Transverse colon (tissue), 4 donors: ENCODE measurements at regions not wholly inside any gene's neighbourhood (a gene's known extent, or its start where the extent isn't known, plus 50 kb on each side); places are given as distances from the start of the nearest gene placed in this dataset.

ENCODE experiments used
- DNase-seq: peaks from one replicate; pipeline ENCODE4 v3.0.0-alpha.2; 2019
- H3K27ac ChIP-seq, 4 donors: fragments of 200-600 bp; sonication (generic); 2 replicates each; pipeline ENCODE4 v1.5.1; 2016 to 2018; ENCODE audit warnings: inconsistent platforms in 4 of 4
- H3K27me3 ChIP-seq: fragments of 200-600 bp; sonication (generic); 2 replicates; pipeline ENCODE4 v1.5.1; 2017; ENCODE audit warnings: inconsistent platforms
- H3K36me3 ChIP-seq, 4 donors: fragments of 200-600 bp; sonication (generic); 2 replicates each; pipeline ENCODE4 v1.5.1; 2017 to 2019; ENCODE audit warnings: inconsistent platforms in 4 of 4
- H3K4me1 ChIP-seq, 4 donors: fragments of 200-600 bp; sonication (generic); 2 replicates each; pipeline ENCODE4 v1.5.1; 2017 to 2020; ENCODE audit warnings: inconsistent platforms in 4 of 4
- H3K4me3 ChIP-seq, 4 donors: fragments of 200-600 bp; sonication (generic); 1 replicate in 1 of 4; 2 replicates in 3 of 4; pipeline versions ENCODE4 v1.5.1 to v1.6.1; 2017 to 2019; ENCODE audit warnings: inconsistent platforms in 4 of 4
- H3K9me3 ChIP-seq, 2 donors: fragments of 200-600 bp; sonication (generic); 2 replicates each; pipeline ENCODE4 v1.5.1; 2017 to 2019; ENCODE audit warnings: inconsistent platforms in 2 of 2
- CTCF ChIP-seq, 5 experiments: fragments of 200-600 bp in 3 of 5; fragments of 450-650 bp in 2 of 5; sonication (generic) in 3 of 5; IDR thresholded peaks; 1 replicate in 2 of 5; 2 replicates in 3 of 5; pipeline ENCODE4 v1.5.1; 2016 to 2017; ENCODE audit warnings: antibody characterized with exemption in 5 of 5, inconsistent platforms in 3 of 5, mild to moderate bottlenecking in 2 of 5, moderate library complexity in 1 of 5
- EP300 ChIP-seq: sonication (generic); formaldehyde crosslinking; IDR thresholded peaks from one replicate; pipeline ENCODE4 v1.6.1; 2017; ENCODE audit warnings: antibody characterized with exemption, low read depth
- POLR2A ChIP-seq: fragments of 450-650 bp; IDR thresholded peaks from one replicate; pipeline ENCODE4 v1.6.1; 2016; ENCODE audit warnings: antibody characterized with exemption, mild to moderate bottlenecking, moderate library complexity
- POLR2AphosphoS5 ChIP-seq, 3 donors: sonication (generic); formaldehyde crosslinking; IDR thresholded peaks; one replicate each; pipeline ENCODE4 v1.6.1; 2016; ENCODE audit warnings: antibody characterized with exemption in 3 of 3
- WGBS, 2 donors: methylation state at CpG; one replicate each; pipeline ENCODE4 v1.1.5; 2018; ENCODE audit warnings: low coverage in 1 of 2; 5-methylcytosine and 5-hydroxymethylcytosine counted together
- in situ Hi-C, 4 donors: fragments of 200-750 bp; cut with MboI; loops; one replicate each; pipeline versions ENCODE4 v1.15.0 to v1.15.1; 2017; ENCODE audit warnings: low sequenced_read_pairs in 3 of 4, low pct_ligation_motif_present in 1 of 4, low pct_unique_long_range_greater_than_20kb in 1 of 4
- intact Hi-C: fragments of 100-400 bp; cut with DNase I; formaldehyde crosslinking; loops from one replicate; pipeline ENCODE4 v1.15.1; 2023; ENCODE audit warnings: low total_unique reads

DNA sequence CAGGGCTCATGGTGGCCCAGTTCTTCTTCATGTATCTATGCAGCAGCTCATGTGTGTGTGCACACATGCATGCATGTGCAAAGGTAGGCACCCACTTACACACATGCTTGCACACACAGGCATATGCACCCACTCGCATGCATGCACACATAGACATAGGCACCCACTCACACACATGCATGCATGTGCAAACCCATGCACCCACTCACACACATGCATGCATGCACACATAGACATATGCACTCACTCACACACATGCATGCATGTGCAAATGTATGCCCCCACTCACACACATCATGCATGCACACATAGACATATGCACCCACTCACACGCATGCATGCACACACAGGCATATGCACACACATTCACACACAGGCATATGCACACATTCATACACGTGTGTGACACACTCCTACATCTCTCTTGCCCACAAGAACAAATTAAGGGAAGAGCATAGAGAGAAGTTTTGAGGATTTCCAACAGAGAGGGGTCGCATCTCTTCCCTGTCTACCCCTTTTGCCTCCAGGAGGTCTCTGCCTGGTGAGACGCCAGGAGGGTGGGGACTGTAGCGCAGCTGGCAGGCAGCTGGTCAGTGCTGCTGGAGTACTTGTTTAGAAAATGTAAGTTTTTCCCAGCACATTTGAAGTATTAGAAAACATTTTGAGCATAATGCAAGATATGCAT lies 63.9 kb upstream of the ARHGEF7 start:
- DNase-seq = no peak
- no peaks in the 10 kb centered on the region for H3K36me3 ChIP-seq
- H3K4me3 ChIP-seq = no peak overlapping the region
- no peak overlapping the region for H3K27ac ChIP-seq
- TF ChIP-seq POLR2AphosphoS5 (IDR thresholded peaks at IDR 0.05) = no peak
- TF ChIP-seq CTCF (IDR thresholded peaks at IDR 0.05) = no peak
- no peak for TF ChIP-seq POLR2A
- TF ChIP-seq EP300 = no peak
- intact Hi-C loops = no loop called here
- H3K27me3 ChIP-seq = no peaks in the 10 kb centered on the region
- H3K9me3 ChIP-seq = no peaks in the 10 kb centered on the region
- H3K4me1 ChIP-seq = peaks cover 0 to 3% (median 2%) of the 10 kb centered on the region in 4 donors
- WGBS, 2 donors = 65 to 90% methylated on average over 2 to 6 of the region's 6 CpGs
- in situ Hi-C loops = loop anchor here in 1 of 4 donors (25.0 kb wide), 1 partner anchor 464 kb away; no protein-coding TSS in a partner anchor

- H3K36me3 ChIP-seq = no peaks in the 10 kb centered on the region
- intact Hi-C loops = no loop called here
- in situ Hi-C loops = loop anchor here in 1 of 4 donors (25.0 kb wide), 1 partner anchor 463 kb away; no protein-coding TSS in a partner anchor
These were observed 64.6 kb upstream of the ARHGEF7 start for GRCh38 chr13:111050539-111050879.

GRCh38 chr13:111049791-111050538 lies 65.1 kb upstream of the ARHGEF7 start:
- no peaks in the 10 kb centered on the region for H3K27me3 ChIP-seq
- H3K27ac ChIP-seq = no peak overlapping the region
- 46 to 65% methylated on average over 5 to 19 of the region's 19 CpGs for WGBS, 2 donors
- peaks cover 0 to 3% (median 2%) of the 10 kb centered on the region in 4 donors for H3K4me1 ChIP-seq
- H3K4me3 ChIP-seq = no peak overlapping the region
- intact Hi-C loops (loop anchor here (10.0 kb wide), 1 partner anchor 135 kb away; the partner anchor contains the start of gene ANKRD10), in situ Hi-C loops (loop anchor here in 2 of 4 donors (10.0 to 25.0 kb wide), 2 partner anchors 105 to 463 kb away; no protein-coding TSS in a partner anchor)
- DNase-seq = no peak
- no peaks in the 10 kb centered on the region for H3K9me3 ChIP-seq
- TF ChIP-seq POLR2AphosphoS5 (IDR thresholded peaks at IDR 0.05) = no peak
- no peak for TF ChIP-seq EP300
- no peak for TF ChIP-seq POLR2A
- peak; percentile 30 to 55 (median 47) for TF ChIP-seq CTCF (IDR thresholded peaks at IDR 0.05)
- no peaks in the 10 kb centered on the region for H3K36me3 ChIP-seq

More at GRCh38 chr13:111050539-111050879, 64.6 kb upstream of the ARHGEF7 start:
- H3K27me3 ChIP-seq = no peaks in the 10 kb centered on the region
- WGBS, 2 donors = 31 to 33% methylated on average over 3 to 4 of the region's 4 CpGs
- no peak overlapping the region for H3K27ac ChIP-seq
- DNase-seq = no peak
- TF ChIP-seq CTCF (IDR thresholded peaks at IDR 0.05) (peak in 1 of 5 experiments; percentile 4), POLR2AphosphoS5 (IDR thresholded peaks at IDR 0.05) (no peak), EP300 (no peak), POLR2A (no peak)
- no peaks in the 10 kb centered on the region for H3K9me3 ChIP-seq
- H3K4me3 ChIP-seq = no peak overlapping the region
- peaks cover 0 to 3% (median 2%) of the 10 kb centered on the region in 4 donors for H3K4me1 ChIP-seq

DNA sequence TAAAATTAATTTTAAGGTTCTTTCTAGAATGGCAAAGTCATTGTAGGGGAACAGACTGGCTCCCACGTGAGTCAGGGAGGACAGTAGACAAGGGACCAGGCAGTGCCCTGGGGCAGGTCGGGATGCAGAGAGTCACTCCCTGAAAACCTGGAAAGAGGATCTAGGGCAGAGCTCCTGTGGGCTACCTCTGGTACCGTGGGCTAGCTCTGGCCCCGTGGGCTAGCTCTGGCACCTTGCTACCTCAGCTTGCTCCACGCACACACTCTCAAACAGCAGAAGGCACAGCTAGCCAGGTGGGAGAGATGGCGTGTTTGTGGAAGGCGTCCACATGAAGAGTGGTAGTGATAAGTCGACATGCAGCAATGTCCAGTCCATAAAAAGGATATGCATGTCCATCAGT lies 66.7 kb upstream of the ARHGEF7 start:
- intact Hi-C loops (loop anchor here (10.0 kb wide), 1 partner anchor 134 kb away; the partner anchor contains the start of gene ANKRD10), in situ Hi-C loops (loop anchor here in 1 of 4 donors (10.0 kb wide), 1 partner anchor 104 kb away; no protein-coding TSS in a partner anchor)
- no peaks in the 10 kb centered on the region for H3K9me3 ChIP-seq
- TF ChIP-seq CTCF (IDR thresholded peaks at IDR 0.05) (no peak), EP300 (no peak), POLR2AphosphoS5 (IDR thresholded peaks at IDR 0.05) (no peak)
- H3K27me3 ChIP-seq = no peaks in the 10 kb centered on the region
- H3K4me3 ChIP-seq = no peak overlapping the region
- no peak overlapping the region for H3K27ac ChIP-seq
- H3K36me3 ChIP-seq = no peaks in the 10 kb centered on the region
- H3K4me1 ChIP-seq = peaks cover 0 to 3% (median 2%) of the 10 kb centered on the region in 4 donors
- 80 to 90% methylated on average over 2 to 8 of the region's 8 CpGs for WGBS, 2 donors
- no peak for DNase-seq
